GM12801 (cell line): ENCODE measurements at regions not wholly inside any gene's neighbourhood (a gene's known extent, or its start where the extent isn't known, plus 50 kb on each side); places are given as distances from the start of the nearest gene placed in this dataset.

ENCODE experiments used
- CTCF ChIP-seq: IDR thresholded peaks from one replicate; pipeline ENCODE4 v1.5.1; 2011; ENCODE audit warnings: control low read depth; ENCODE audit not compliant: insufficient read length; ENCODE audit errors: extremely low read depth

- no peak for TF ChIP-seq CTCF
Measured at GRCh38 chr12:38124247-38125012, 192.1 kb upstream of the ALG10B start.

GRCh38 chr12:38132139-38132538 is 184.4 kb upstream of the ALG10B start:
- no peak for TF ChIP-seq CTCF

GRCh38 chr12:38137287-38137686 is 179.3 kb upstream of the ALG10B start:
- no peak for TF ChIP-seq CTCF

GRCh38 chr12:38137716-38138115 is 178.9 kb upstream of the ALG10B start:
- TF ChIP-seq CTCF: no peak

GRCh38 chr12:38138225-38139221 is 178.1 kb upstream of the ALG10B start:
- TF ChIP-seq CTCF: peak; percentile 20

- TF ChIP-seq CTCF: no peak
Measured at GRCh38 chr12:38139456-38139855, 177.1 kb upstream of the ALG10B start.

GRCh38 chr12:38141239-38141638 is 175.3 kb upstream of the ALG10B start:
- TF ChIP-seq CTCF: no peak
